ENCODE measurements at regions not wholly inside any gene's neighbourhood (a gene's known extent, or its start where the extent isn't known, plus 50 kb on each side); places are given as distances from the start of the nearest gene placed in this dataset.

DNA sequence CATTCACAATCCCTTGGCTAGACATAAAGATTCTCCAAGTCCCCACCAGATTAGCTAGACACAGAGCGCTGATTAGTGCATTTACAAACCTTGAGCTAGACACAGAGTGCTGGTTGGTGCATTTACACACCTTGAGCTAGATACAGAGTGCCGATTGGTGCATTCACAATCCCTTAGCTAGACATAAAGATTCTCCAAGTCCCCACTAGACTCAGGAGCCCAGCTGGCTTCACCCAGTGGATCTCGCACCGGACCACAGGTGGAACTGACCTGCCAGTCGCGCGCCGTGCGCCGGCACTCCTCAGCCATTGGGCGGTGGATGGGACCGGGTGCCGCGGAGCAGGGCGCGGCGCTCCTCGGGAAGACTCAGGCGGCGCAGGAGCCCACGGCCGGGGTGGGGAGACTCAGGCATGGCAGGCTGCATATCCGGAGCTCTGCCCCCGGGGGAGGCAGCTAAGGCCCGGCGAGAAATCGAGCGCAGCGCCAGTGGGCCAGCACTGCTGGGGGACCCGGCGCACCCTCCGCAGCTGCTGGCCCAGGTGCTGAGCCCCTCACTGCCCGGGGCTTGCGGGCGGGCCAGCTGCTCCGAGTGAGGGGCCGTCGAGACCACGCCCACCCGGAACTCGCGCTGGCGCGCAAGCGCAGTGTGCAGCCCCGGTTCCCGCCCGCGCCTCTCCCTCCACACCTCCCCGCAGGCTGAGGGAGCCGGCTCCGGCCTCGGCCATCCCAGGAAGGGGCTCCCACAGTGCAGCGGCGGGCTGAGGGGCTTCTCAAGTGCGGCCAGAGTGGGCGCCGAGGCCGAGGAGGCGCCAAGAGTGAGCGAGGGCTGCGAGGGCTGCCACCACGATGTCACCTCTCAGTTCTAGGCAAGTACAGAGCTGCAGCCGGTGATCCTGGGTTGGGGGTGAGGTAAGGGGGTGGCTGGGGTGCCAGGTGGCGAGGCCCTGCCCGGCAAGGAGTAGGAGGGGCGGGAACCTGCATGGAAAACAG is 773.7 kb upstream of the CITED2 start (continued):
- TF ChIP-seq, protein P1, sequence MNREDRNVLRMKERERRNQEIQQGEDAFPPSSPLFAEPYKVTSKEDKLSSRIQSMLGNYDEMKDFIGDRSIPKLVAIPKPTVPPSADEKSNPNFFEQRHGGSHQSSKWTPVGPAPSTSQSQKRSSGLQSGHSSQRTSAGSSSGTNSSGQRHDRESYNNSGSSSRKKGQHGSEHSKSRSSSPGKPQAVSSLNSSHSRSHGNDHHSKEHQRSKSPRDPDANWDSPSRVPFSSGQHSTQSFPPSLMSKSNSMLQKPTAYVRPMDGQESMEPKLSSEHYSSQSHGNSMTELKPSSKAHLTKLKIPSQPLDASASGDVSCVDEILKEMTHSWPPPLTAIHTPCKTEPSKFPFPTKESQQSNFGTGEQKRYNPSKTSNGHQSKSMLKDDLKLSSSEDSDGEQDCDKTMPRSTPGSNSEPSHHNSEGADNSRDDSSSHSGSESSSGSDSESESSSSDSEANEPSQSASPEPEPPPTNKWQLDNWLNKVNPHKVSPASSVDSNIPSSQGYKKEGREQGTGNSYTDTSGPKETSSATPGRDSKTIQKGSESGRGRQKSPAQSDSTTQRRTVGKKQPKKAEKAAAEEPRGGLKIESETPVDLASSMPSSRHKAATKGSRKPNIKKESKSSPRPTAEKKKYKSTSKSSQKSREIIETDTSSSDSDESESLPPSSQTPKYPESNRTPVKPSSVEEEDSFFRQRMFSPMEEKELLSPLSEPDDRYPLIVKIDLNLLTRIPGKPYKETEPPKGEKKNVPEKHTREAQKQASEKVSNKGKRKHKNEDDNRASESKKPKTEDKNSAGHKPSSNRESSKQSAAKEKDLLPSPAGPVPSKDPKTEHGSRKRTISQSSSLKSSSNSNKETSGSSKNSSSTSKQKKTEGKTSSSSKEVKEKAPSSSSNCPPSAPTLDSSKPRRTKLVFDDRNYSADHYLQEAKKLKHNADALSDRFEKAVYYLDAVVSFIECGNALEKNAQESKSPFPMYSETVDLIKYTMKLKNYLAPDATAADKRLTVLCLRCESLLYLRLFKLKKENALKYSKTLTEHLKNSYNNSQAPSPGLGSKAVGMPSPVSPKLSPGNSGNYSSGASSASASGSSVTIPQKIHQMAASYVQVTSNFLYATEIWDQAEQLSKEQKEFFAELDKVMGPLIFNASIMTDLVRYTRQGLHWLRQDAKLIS (CRISPR knock-in tag; IDR thresholded peaks at IDR 0.05) = 0 out of 2 replicates have a peak, but pooled peaks have one; percentile 48
- TF ChIP-seq C11orf30 (IDR thresholded peaks at IDR 0.05; ENCODE audit: low read depth) (peak; percentile 45; the same call in 1 of the 2 replicates), CCNT2 (IDR thresholded peaks at IDR 0.05; ENCODE audit: borderline replicate concordance, extremely low read depth, insufficient read length, low read depth, low read length) (peak; percentile 60), GABPA (tag; conservative IDR thresholded peaks at IDR 0.05; ENCODE audit: low read depth) (peak; percentile 59), FOXA3 (CRISPR knock-in tag; conservative IDR thresholded peaks at IDR 0.05 in 1 of 2, IDR thresholded peaks at IDR 0.05 in 1 of 2) (0 out of 4 replicates have a peak, but pooled peaks of 1 of the 2 experiments have one; percentile 45), CREM (IDR thresholded peaks at IDR 0.05; ENCODE audit: low read depth) (peak; percentile 12; the same call in 1 of the 2 replicates), ZNF431 (CRISPR knock-in tag; IDR thresholded peaks at IDR 0.05) (0 out of 2 replicates have a peak, but pooled peaks have one; percentile 10), ATF7 (IDR thresholded peaks at IDR 0.05) (peak; percentile 46; the same call in 1 of the 2 replicates)
- TF ChIP-seq, protein P2, sequence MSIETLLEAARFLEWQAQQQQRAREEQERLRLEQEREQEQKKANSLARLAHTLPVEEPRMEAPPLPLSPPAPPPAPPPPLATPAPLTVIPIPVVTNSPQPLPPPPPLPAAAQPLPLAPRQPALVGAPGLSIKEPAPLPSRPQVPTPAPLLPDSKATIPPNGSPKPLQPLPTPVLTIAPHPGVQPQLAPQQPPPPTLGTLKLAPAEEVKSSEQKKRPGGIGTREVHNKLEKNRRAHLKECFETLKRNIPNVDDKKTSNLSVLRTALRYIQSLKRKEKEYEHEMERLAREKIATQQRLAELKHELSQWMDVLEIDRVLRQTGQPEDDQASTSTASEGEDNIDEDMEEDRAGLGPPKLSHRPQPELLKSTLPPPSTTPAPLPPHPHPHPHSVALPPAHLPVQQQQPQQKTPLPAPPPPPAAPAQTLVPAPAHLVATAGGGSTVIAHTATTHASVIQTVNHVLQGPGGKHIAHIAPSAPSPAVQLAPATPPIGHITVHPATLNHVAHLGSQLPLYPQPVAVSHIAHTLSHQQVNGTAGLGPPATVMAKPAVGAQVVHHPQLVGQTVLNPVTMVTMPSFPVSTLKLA (conservative IDR thresholded peaks at IDR 0.05) = peak; percentile 32 to 84; a peak in 3 of 4 replicates
- TF ChIP-seq, protein P3, sequence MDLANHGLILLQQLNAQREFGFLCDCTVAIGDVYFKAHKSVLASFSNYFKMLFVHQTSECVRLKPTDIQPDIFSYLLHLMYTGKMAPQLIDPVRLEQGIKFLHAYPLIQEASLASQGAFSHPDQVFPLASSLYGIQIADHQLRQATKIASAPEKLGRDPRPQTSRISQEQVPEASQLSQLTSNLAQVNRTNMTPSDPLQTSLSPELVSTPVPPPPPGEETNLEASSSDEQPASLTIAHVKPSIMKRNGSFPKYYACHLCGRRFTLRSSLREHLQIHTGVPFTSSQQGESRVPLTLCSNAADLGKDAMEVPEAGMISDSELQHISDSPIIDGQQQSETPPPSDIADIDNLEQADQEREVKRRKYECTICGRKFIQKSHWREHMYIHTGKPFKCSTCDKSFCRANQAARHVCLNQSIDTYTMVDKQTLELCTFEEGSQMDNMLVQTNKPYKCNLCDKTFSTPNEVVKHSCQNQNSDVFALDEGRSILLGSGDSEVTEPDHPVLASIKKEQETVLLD (IDR thresholded peaks at IDR 0.05) = peak; percentile 39; the same call in 1 of the 2 replicates
- TF ChIP-seq, protein P4, sequence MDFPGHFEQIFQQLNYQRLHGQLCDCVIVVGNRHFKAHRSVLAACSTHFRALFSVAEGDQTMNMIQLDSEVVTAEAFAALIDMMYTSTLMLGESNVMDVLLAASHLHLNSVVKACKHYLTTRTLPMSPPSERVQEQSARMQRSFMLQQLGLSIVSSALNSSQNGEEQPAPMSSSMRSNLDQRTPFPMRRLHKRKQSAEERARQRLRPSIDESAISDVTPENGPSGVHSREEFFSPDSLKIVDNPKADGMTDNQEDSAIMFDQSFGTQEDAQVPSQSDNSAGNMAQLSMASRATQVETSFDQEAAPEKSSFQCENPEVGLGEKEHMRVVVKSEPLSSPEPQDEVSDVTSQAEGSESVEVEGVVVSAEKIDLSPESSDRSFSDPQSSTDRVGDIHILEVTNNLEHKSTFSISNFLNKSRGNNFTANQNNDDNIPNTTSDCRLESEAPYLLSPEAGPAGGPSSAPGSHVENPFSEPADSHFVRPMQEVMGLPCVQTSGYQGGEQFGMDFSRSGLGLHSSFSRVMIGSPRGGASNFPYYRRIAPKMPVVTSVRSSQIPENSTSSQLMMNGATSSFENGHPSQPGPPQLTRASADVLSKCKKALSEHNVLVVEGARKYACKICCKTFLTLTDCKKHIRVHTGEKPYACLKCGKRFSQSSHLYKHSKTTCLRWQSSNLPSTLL (IDR thresholded peaks at IDR 0.05) = peak; percentile 95
- TF ChIP-seq, protein P5, sequence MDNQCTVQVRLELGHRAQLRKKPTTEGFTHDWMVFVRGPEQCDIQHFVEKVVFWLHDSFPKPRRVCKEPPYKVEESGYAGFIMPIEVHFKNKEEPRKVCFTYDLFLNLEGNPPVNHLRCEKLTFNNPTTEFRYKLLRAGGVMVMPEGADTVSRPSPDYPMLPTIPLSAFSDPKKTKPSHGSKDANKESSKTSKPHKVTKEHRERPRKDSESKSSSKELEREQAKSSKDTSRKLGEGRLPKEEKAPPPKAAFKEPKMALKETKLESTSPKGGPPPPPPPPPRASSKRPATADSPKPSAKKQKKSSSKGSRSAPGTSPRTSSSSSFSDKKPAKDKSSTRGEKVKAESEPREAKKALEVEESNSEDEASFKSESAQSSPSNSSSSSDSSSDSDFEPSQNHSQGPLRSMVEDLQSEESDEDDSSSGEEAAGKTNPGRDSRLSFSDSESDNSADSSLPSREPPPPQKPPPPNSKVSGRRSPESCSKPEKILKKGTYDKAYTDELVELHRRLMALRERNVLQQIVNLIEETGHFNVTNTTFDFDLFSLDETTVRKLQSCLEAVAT (IDR thresholded peaks at IDR 0.05) = peak; percentile 60 to 78; a peak in 3 of 4 replicates

All from K562 (cell line).